ENCODE measurements at regions not wholly inside any gene's neighbourhood (a gene's known extent, or its start where the extent isn't known, plus 50 kb on each side); places are given as distances from the start of the nearest gene placed in this dataset.

- H3K4me1 ChIP-seq: no peaks in the 10 kb centered on the region
- H3K27me3 ChIP-seq: no peaks in the 10 kb centered on the region
- TF ChIP-seq POLR2A (IDR thresholded peaks at IDR 0.05) (no peak), CTCF (IDR thresholded peaks at IDR 0.05) (no peak)
- H3K4me3 ChIP-seq: no peak overlapping the region
- H3K36me3 ChIP-seq: no peaks in the 10 kb centered on the region
- H3K27ac ChIP-seq: no peak overlapping the region
- no peak for DNase-seq
- no peaks in the 10 kb centered on the region for H3K9me3 ChIP-seq
These were observed 1346.4 kb downstream of the ROBO1 start for GRCh38 chr3:78421247-78421966.

- Histone ChIP-seq H3K36me3 (no peaks in the 10 kb centered on the region), H3K9me3 (no peaks in the 10 kb centered on the region)
- TF ChIP-seq CTCF (IDR thresholded peaks at IDR 0.05): no peak
- TF ChIP-seq POLR2A (IDR thresholded peaks at IDR 0.05): no peak
These were observed 1343.1 kb downstream of the ROBO1 start for GRCh38 chr3:78424656-78425055.

GRCh38 chr3:78426454-78426853 is 1341.3 kb downstream of the ROBO1 start:
- H3K9me3 ChIP-seq: no peaks in the 10 kb centered on the region
- DNase-seq: no peak
- H3K36me3 ChIP-seq: no peaks in the 10 kb centered on the region
- H3K4me3 ChIP-seq: no peak overlapping the region
- H3K4me1 ChIP-seq: no peaks in the 10 kb centered on the region
- no peak overlapping the region for H3K27ac ChIP-seq
- no peak for TF ChIP-seq POLR2A (IDR thresholded peaks at IDR 0.05)
- TF ChIP-seq CTCF (IDR thresholded peaks at IDR 0.05): no peak
- no peaks in the 10 kb centered on the region for H3K27me3 ChIP-seq

More at GRCh38 chr3:78424656-78425055, 1343.1 kb downstream of the ROBO1 start:
- no peaks in the 10 kb centered on the region for H3K27me3 ChIP-seq
- no peak overlapping the region for H3K27ac ChIP-seq
- no peak for DNase-seq
- H3K4me1 ChIP-seq: no peaks in the 10 kb centered on the region
- no peak overlapping the region for H3K4me3 ChIP-seq

GRCh38 chr3:78427303-78427702 is 1340.5 kb downstream of the ROBO1 start:
- TF ChIP-seq POLR2A (IDR thresholded peaks at IDR 0.05) (no peak), CTCF (IDR thresholded peaks at IDR 0.05) (no peak)
- no peaks in the 10 kb centered on the region for H3K4me1 ChIP-seq
- no peak overlapping the region for H3K4me3 ChIP-seq
- no peaks in the 10 kb centered on the region for H3K9me3 ChIP-seq
- no peaks in the 10 kb centered on the region for H3K36me3 ChIP-seq
- H3K27me3 ChIP-seq: no peaks in the 10 kb centered on the region
- no peak overlapping the region for H3K27ac ChIP-seq
- DNase-seq: no peak

GRCh38 chr3:78430741-78431140 is 1337.1 kb downstream of the ROBO1 start:
- Histone ChIP-seq H3K27ac (no peak overlapping the region), H3K9me3 (no peaks in the 10 kb centered on the region), H3K4me1 (no peaks in the 10 kb centered on the region), H3K27me3 (no peaks in the 10 kb centered on the region), H3K4me3 (no peak overlapping the region), H3K36me3 (no peaks in the 10 kb centered on the region)
- no peak for TF ChIP-seq POLR2A (IDR thresholded peaks at IDR 0.05)
- TF ChIP-seq CTCF (IDR thresholded peaks at IDR 0.05): no peak
- no peak for DNase-seq

All from Peyer's patch (tissue), 4 donors.